Neutrophil (primary cell): ENCODE measurements at regions not wholly inside any gene's neighbourhood (a gene's known extent, or its start where the extent isn't known, plus 50 kb on each side); places are given as distances from the start of the nearest gene placed in this dataset.

Source experiments
- H3K27ac ChIP-seq: fragments of 200-600 bp; sonication (generic); 2 replicates; pipeline ENCODE4 v1.5.1; 2016; ENCODE audit warnings: mild to moderate bottlenecking, moderate library complexity
- H3K27me3 ChIP-seq: fragments of 200-600 bp; sonication (generic); 2 replicates; pipeline ENCODE4 v1.6.0; 2016; ENCODE audit warnings: mild to moderate bottlenecking
- H3K36me3 ChIP-seq: fragments of 200-600 bp; sonication (generic); 2 replicates; pipeline ENCODE4 v1.5.1; 2017
- H3K4me1 ChIP-seq, 2 experiments: fragments of 200-600 bp in 1 of 2; sonication (generic) in 1 of 2; 1 replicate in 1 of 2; 2 replicates in 1 of 2; pipeline versions ENCODE4 v1.5.1 to v1.6.1; 2013 to 2016; ENCODE audit warnings: low read depth in 1 of 2, low read length in 1 of 2, mild to moderate bottlenecking in 1 of 2, moderate library complexity in 1 of 2; ENCODE audit not compliant: control insufficient read depth in 1 of 2, insufficient read depth in 1 of 2
- H3K4me3 ChIP-seq, 2 experiments: fragments of 200-600 bp in 1 of 2; sonication (generic) in 1 of 2; 1 replicate in 1 of 2; 2 replicates in 1 of 2; pipeline ENCODE4 v1.5.1; 2013 to 2016; ENCODE audit warnings: low read depth in 1 of 2, low read length in 1 of 2, mild to moderate bottlenecking in 1 of 2, moderate library complexity in 1 of 2
- H3K9me3 ChIP-seq: fragments of 200-600 bp; sonication (generic); 2 replicates; pipeline ENCODE4 v1.5.1; 2016
- CTCF ChIP-seq: fragments of 200-600 bp; sonication (generic); IDR thresholded peaks from 2 replicates; pipeline ENCODE4 v1.5.1; 2016; ENCODE audit warnings: antibody characterized with exemption

DNA sequence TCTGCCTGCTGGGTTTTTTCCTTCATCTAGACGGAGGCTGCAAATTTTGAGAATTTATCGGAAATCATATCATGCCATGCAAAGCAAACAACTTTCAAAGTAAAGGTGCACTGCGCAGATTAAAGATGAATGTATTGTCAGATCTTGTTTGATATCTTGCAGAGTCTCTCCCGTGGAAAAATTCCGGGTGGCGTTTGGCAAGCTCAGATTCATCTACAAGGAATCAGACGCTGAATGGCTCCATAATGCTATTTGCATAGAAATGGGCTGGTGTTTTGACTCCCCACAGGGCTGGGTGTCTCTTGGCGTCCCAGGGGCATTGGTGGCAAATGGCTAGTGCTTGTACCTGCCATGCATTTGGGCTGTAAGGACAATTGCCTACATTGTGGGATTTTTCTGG lies 274.0 kb downstream of the VRK1 start:
- H3K36me3 ChIP-seq: no peaks in the 10 kb centered on the region
- no peaks in the 10 kb centered on the region for H3K9me3 ChIP-seq
- H3K27me3 ChIP-seq: peaks cover 44% of the 10 kb centered on the region

GRCh38 chr14:97073622-97074021 lies 276.4 kb downstream of the VRK1 start:
- Histone ChIP-seq H3K9me3 (no peaks in the 10 kb centered on the region), H3K4me3 (no peak overlapping the region), H3K36me3 (no peaks in the 10 kb centered on the region), H3K4me1 (peaks cover 0 to 5% of the 10 kb centered on the region in 2 experiments), H3K27me3 (peaks cover 64% of the 10 kb centered on the region), H3K27ac (no peak overlapping the region)
- TF ChIP-seq CTCF: no peak

More for the DNA sequence above, 274.0 kb downstream of the VRK1 start:
- Histone ChIP-seq H3K27ac (no peak overlapping the region), H3K4me1 (no peaks in the 10 kb centered on the region), H3K4me3 (no peak overlapping the region)
- no peak for TF ChIP-seq CTCF

- no peaks in the 10 kb centered on the region for H3K9me3 ChIP-seq
- H3K27ac ChIP-seq: no peak overlapping the region
- no peak for TF ChIP-seq CTCF
- peaks cover 68% of the 10 kb centered on the region for H3K27me3 ChIP-seq
- peaks cover 0 to 5% of the 10 kb centered on the region in 2 experiments for H3K4me1 ChIP-seq
- H3K36me3 ChIP-seq: no peaks in the 10 kb centered on the region
- H3K4me3 ChIP-seq: no peak overlapping the region
Measured at GRCh38 chr14:97074456-97074855, 277.3 kb downstream of the VRK1 start.

- no peaks in the 10 kb centered on the region for H3K36me3 ChIP-seq
- no peaks in the 10 kb centered on the region for H3K9me3 ChIP-seq
- peaks cover 72% of the 10 kb centered on the region for H3K27me3 ChIP-seq
- no peak for TF ChIP-seq CTCF
- H3K4me3 ChIP-seq: no peak overlapping the region
- H3K27ac ChIP-seq: no peak overlapping the region
- peaks cover 0 to 5% of the 10 kb centered on the region in 2 experiments for H3K4me1 ChIP-seq
Measured at GRCh38 chr14:97074856-97075255, 277.7 kb downstream of the VRK1 start.

- Histone ChIP-seq H3K4me1 (peaks cover 0 to 5% of the 10 kb centered on the region in 2 experiments), H3K36me3 (no peaks in the 10 kb centered on the region), H3K27ac (no peak overlapping the region), H3K4me3 (no peak overlapping the region), H3K9me3 (no peaks in the 10 kb centered on the region), H3K27me3 (peaks cover 87% of the 10 kb centered on the region)
- no peak for TF ChIP-seq CTCF
Measured at GRCh38 chr14:97077253-97077653, 280.1 kb downstream of the VRK1 start.

DNA sequence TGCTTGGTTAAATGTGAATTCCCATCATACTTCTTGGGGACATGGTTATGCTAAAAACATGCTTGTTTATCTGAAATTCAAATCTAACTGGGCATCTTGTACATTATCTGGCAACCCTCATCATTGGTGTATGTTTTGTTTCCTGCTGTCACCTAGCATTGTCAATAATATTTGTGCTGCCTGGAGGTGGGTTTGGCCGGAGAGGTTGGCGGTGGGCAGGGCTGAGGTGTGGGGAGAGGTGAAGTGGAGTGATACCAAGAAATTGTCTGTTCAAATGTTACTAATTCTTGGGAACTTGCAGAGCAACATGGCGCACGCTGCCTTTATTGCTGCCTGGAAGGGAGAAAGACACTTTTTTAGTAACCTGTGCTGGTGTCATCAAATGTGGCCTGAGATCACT lies 280.5 kb downstream of the VRK1 start:
- no peak for TF ChIP-seq CTCF
- H3K27me3 ChIP-seq: peaks cover 85% of the 10 kb centered on the region

More for the DNA sequence above, 280.5 kb downstream of the VRK1 start:
- Histone ChIP-seq H3K36me3 (no peaks in the 10 kb centered on the region), H3K4me3 (no peak overlapping the region), H3K27ac (no peak overlapping the region), H3K9me3 (no peaks in the 10 kb centered on the region), H3K4me1 (peaks cover 0 to 5% of the 10 kb centered on the region in 2 experiments)
